ENCODE measurements at regions not wholly inside any gene's neighbourhood (a gene's known extent, or its start where the extent isn't known, plus 50 kb on each side); places are given as distances from the start of the nearest gene placed in this dataset.

DNA sequence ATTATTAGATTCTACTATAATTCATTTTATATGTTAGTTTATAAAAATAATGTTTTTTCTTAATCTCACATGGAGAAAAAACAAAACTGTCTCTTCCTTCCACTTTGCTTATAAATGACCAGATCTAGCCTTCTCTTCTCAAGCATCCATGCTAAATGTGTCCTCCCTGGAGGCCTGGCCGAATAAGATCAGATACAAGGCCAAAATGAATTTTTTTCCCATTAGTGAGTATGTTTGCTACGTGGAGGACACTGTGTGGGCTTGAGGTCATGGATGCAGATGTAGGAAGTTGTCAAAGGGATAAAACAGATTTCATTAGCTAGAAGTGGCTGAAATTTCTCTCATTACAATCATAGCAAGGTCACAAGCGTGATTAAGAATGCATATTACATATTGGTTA is 1244.9 kb upstream of the SEL1L start:
- no peak overlapping the region for H3K23ac ChIP-seq (ENCODE audit: low read length in 2 of 2)
- 54% methylated on average over 2 of the region's 3 CpGs for WGBS
- H3K27ac ChIP-seq (ENCODE audit: low read length, poor library complexity, severe bottlenecking): no peak overlapping the region
- no peak overlapping the region for H3K4me3 ChIP-seq (ENCODE audit: insufficient read depth in 1 of 2, low read depth in 1 of 2, low read length in 2 of 2)
- no peak overlapping the region for H2BK15ac ChIP-seq (ENCODE audit: low read depth, poor library complexity, severe bottlenecking)
- H3K14ac ChIP-seq (ENCODE audit: low read length in 2 of 2): no peak overlapping the region
- no peaks in the 10 kb centered on the region for H3K4me1 ChIP-seq (ENCODE audit: control insufficient read depth, insufficient read depth, low read depth, low read length)
- DNase-seq: no peak
- H2BK5ac ChIP-seq (ENCODE audit: low read depth, low read length, poor library complexity, severe bottlenecking): no peak overlapping the region
- H4K91ac ChIP-seq (ENCODE audit: low read length): no peak overlapping the region
- H3K36me3 ChIP-seq (ENCODE audit: control insufficient read depth in 1 of 2, insufficient read depth in 2 of 2, low read depth in 1 of 2, low read length in 2 of 2): no peaks in the 10 kb centered on the region
- H2BK120ac ChIP-seq (ENCODE audit: low read depth, low read length): no peak overlapping the region
- H4K8ac ChIP-seq (ENCODE audit: low read length): no peak overlapping the region
- no peak overlapping the region for H3K4me2 ChIP-seq (ENCODE audit: low read length, poor library complexity, severe bottlenecking)
- H2AK5ac ChIP-seq (ENCODE audit: low read length, severe bottlenecking): no peak overlapping the region
- no peak overlapping the region for H3K4ac ChIP-seq (ENCODE audit: low read depth in 1 of 2, low read length in 2 of 2)
- H3K27me3 ChIP-seq (ENCODE audit: control insufficient read depth in 1 of 2, insufficient read depth in 1 of 2, low read length in 2 of 2): no peaks in the 10 kb centered on the region
- H2BK12ac ChIP-seq (ENCODE audit: low read length in 2 of 2): no peak overlapping the region
- no peak overlapping the region for H3K18ac ChIP-seq (ENCODE audit: low read depth in 1 of 2, low read length in 2 of 2)
- H2AFZ ChIP-seq (ENCODE audit: low read depth, low read length): no peak overlapping the region
- H3K9me3 ChIP-seq (ENCODE audit: control insufficient read depth, low read length): no peaks in the 10 kb centered on the region
- no peaks in the 10 kb centered on the region for H3K79me1 ChIP-seq (replicated peaks; ENCODE audit: low read length, poor library complexity, severe bottlenecking)
- H3K9ac ChIP-seq (ENCODE audit: low read length): no peak overlapping the region

DNA sequence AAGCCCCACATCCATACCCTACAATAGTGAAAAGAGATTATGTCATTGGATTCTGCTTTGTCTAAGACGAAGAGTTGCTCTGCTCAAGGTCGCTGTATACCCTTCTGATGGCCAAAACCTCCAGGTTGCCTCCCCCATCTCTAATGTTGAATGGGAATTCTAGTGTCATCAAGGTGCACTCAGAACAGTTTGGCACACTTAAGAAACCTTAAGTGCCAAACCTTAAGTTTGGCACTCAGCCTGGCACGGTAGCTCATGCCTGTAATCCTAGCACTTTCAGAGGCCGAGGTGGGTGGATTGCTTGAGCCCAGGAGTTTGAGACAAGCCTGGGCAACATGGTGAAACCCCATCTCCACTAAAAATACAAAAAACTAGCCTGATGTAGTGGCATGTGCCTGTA is 1245.6 kb upstream of the SEL1L start:
- H3K23ac ChIP-seq (ENCODE audit: low read length in 2 of 2): no peak overlapping the region
- no peak for DNase-seq
- no peak overlapping the region for H3K4me2 ChIP-seq (ENCODE audit: low read length, poor library complexity, severe bottlenecking)
- H3K14ac ChIP-seq (ENCODE audit: low read length in 2 of 2): no peak overlapping the region
- no peak overlapping the region for H3K4me3 ChIP-seq (ENCODE audit: insufficient read depth in 1 of 2, low read depth in 1 of 2, low read length in 2 of 2)
- no peaks in the 10 kb centered on the region for H3K4me1 ChIP-seq (ENCODE audit: control insufficient read depth, insufficient read depth, low read depth, low read length)
- H3K27me3 ChIP-seq (ENCODE audit: control insufficient read depth in 1 of 2, insufficient read depth in 1 of 2, low read length in 2 of 2): no peaks in the 10 kb centered on the region
- H3K9me3 ChIP-seq (ENCODE audit: control insufficient read depth, low read length): no peaks in the 10 kb centered on the region
- no peak overlapping the region for H3K4ac ChIP-seq (ENCODE audit: low read depth in 1 of 2, low read length in 2 of 2)
- no peak overlapping the region for H2AK5ac ChIP-seq (ENCODE audit: low read length, severe bottlenecking)
- no peak overlapping the region for H4K8ac ChIP-seq (ENCODE audit: low read length)
- no peak overlapping the region for H3K18ac ChIP-seq (ENCODE audit: low read depth in 1 of 2, low read length in 2 of 2)
- H2BK12ac ChIP-seq (ENCODE audit: low read length in 2 of 2): no peak overlapping the region
- H2BK5ac ChIP-seq (ENCODE audit: low read depth, low read length, poor library complexity, severe bottlenecking): no peak overlapping the region
- WGBS: 88% methylated on average over 4 of the region's 4 CpGs
- H3K36me3 ChIP-seq (ENCODE audit: control insufficient read depth in 1 of 2, insufficient read depth in 2 of 2, low read depth in 1 of 2, low read length in 2 of 2): no peaks in the 10 kb centered on the region
- H3K79me1 ChIP-seq (replicated peaks; ENCODE audit: low read length, poor library complexity, severe bottlenecking): no peaks in the 10 kb centered on the region
- no peak overlapping the region for H2BK15ac ChIP-seq (ENCODE audit: low read depth, poor library complexity, severe bottlenecking)
- no peak overlapping the region for H2AFZ ChIP-seq (ENCODE audit: low read depth, low read length)
- H3K27ac ChIP-seq (ENCODE audit: low read length, poor library complexity, severe bottlenecking): no peak overlapping the region
- no peak overlapping the region for H3K9ac ChIP-seq (ENCODE audit: low read length)
- H2BK120ac ChIP-seq (ENCODE audit: low read depth, low read length): no peak overlapping the region
- H4K91ac ChIP-seq (ENCODE audit: low read length): no peak overlapping the region

DNA sequence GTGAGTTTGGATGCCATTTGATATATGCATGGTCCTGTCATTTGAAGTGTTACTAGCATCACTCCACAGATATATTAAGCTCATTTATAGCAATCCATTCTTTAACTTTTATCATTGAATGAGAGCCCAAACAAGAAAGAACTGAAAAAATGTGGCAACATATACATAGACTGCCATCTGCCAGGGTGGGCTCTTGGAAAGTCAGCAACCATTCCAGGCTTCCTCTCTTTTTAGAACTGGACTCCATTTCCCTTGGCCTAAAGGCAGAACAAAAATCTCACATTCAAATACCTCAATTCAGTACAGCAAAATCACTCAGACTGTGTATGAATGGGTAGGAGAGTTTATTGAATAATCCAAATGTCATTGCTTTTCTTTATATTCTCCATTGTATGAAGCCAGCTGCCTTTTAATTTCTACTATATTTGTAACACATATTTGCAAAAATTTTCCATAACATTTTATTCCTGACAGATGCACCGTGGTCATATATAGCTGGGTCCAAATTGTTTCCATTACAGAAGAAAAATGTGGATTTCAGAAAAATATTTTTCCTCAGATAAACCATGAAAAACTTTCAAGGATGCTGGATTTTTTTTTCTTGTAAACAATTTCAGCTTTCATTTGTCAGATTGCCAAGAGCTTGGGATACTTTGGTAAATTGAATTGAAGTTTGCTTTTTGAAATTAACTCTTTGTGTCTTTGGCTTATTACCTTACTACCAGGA is 1252.3 kb upstream of the SEL1L start:
- Histone ChIP-seq H3K4me2 (ENCODE audit: low read length, poor library complexity, severe bottlenecking) (no peak overlapping the region), H3K36me3 (ENCODE audit: control insufficient read depth in 1 of 2, insufficient read depth in 2 of 2, low read depth in 1 of 2, low read length in 2 of 2) (no peaks in the 10 kb centered on the region), H4K91ac (ENCODE audit: low read length) (no peak overlapping the region), H3K9me3 (ENCODE audit: control insufficient read depth, low read length) (no peaks in the 10 kb centered on the region), H2BK5ac (ENCODE audit: low read depth, low read length, poor library complexity, severe bottlenecking) (no peak overlapping the region), H2BK15ac (ENCODE audit: low read depth, poor library complexity, severe bottlenecking) (no peak overlapping the region), H2BK12ac (ENCODE audit: low read length in 2 of 2) (no peak overlapping the region), H3K79me1 (replicated peaks; ENCODE audit: low read length, poor library complexity, severe bottlenecking) (no peaks in the 10 kb centered on the region), H3K9ac (ENCODE audit: low read length) (no peak overlapping the region), H4K8ac (ENCODE audit: low read length) (no peak overlapping the region), H2AK5ac (ENCODE audit: low read length, severe bottlenecking) (no peak overlapping the region), H3K27me3 (ENCODE audit: control insufficient read depth in 1 of 2, insufficient read depth in 1 of 2, low read length in 2 of 2) (no peaks in the 10 kb centered on the region), H3K4me3 (ENCODE audit: insufficient read depth in 1 of 2, low read depth in 1 of 2, low read length in 2 of 2) (no peak overlapping the region), H2AFZ (ENCODE audit: low read depth, low read length) (no peak overlapping the region), H2BK120ac (ENCODE audit: low read depth, low read length) (no peak overlapping the region), H3K14ac (ENCODE audit: low read length in 2 of 2) (no peak overlapping the region), H3K23ac (ENCODE audit: low read length in 2 of 2) (no peak overlapping the region), H3K4ac (ENCODE audit: low read depth in 1 of 2, low read length in 2 of 2) (no peak overlapping the region), H3K27ac (ENCODE audit: low read length, poor library complexity, severe bottlenecking) (no peak overlapping the region), H3K4me1 (ENCODE audit: control insufficient read depth, insufficient read depth, low read depth, low read length) (no peaks in the 10 kb centered on the region), H3K18ac (ENCODE audit: low read depth in 1 of 2, low read length in 2 of 2) (no peak overlapping the region)
- WGBS: no CpG with 5 or more reads among the region's 1 CpG
- no peak for DNase-seq

DNA sequence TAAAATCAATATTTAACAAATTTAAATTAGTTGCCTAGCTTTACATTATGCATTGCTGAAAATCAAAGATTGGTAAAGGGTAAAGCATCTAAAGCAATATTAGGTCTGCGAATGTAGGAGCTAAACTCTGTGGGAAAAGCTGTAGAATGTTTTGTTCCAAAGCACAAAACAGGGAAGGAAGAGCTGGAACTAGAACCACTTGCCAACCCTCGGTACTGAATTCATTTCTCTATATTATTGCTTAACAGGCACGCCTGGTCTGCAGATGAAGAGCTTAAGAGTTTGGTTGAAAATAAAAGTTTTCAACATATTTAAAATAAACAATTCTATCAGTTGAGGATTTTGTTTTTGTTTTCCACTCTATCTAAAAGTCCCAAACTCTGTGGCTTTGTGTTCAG is 1252.8 kb upstream of the SEL1L start:
- Histone ChIP-seq H3K79me1 (replicated peaks; ENCODE audit: low read length, poor library complexity, severe bottlenecking) (no peaks in the 10 kb centered on the region), H2BK15ac (ENCODE audit: low read depth, poor library complexity, severe bottlenecking) (no peak overlapping the region), H2BK12ac (ENCODE audit: low read length in 2 of 2) (no peak overlapping the region), H2AK5ac (ENCODE audit: low read length, severe bottlenecking) (no peak overlapping the region), H3K4me2 (ENCODE audit: low read length, poor library complexity, severe bottlenecking) (no peak overlapping the region), H3K27me3 (ENCODE audit: control insufficient read depth in 1 of 2, insufficient read depth in 1 of 2, low read length in 2 of 2) (no peaks in the 10 kb centered on the region), H3K14ac (ENCODE audit: low read length in 2 of 2) (no peak overlapping the region), H2AFZ (ENCODE audit: low read depth, low read length) (no peak overlapping the region), H2BK5ac (ENCODE audit: low read depth, low read length, poor library complexity, severe bottlenecking) (no peak overlapping the region), H4K91ac (ENCODE audit: low read length) (no peak overlapping the region), H3K27ac (ENCODE audit: low read length, poor library complexity, severe bottlenecking) (no peak overlapping the region), H3K18ac (ENCODE audit: low read depth in 1 of 2, low read length in 2 of 2) (no peak overlapping the region), H3K23ac (ENCODE audit: low read length in 2 of 2) (no peak overlapping the region), H3K9me3 (ENCODE audit: control insufficient read depth, low read length) (no peaks in the 10 kb centered on the region), H3K4me3 (ENCODE audit: insufficient read depth in 1 of 2, low read depth in 1 of 2, low read length in 2 of 2) (no peak overlapping the region), H4K8ac (ENCODE audit: low read length) (no peak overlapping the region), H2BK120ac (ENCODE audit: low read depth, low read length) (no peak overlapping the region), H3K4ac (ENCODE audit: low read depth in 1 of 2, low read length in 2 of 2) (no peak overlapping the region), H3K4me1 (ENCODE audit: control insufficient read depth, insufficient read depth, low read depth, low read length) (no peaks in the 10 kb centered on the region), H3K36me3 (ENCODE audit: control insufficient read depth in 1 of 2, insufficient read depth in 2 of 2, low read depth in 1 of 2, low read length in 2 of 2) (no peaks in the 10 kb centered on the region), H3K9ac (ENCODE audit: low read length) (no peak overlapping the region)
- WGBS: 67% methylated on average over 1 of the region's 3 CpGs
- DNase-seq: no peak
